ENCODE measurements at regions not wholly inside any gene's neighbourhood (a gene's known extent, or its start where the extent isn't known, plus 50 kb on each side); places are given as distances from the start of the nearest gene placed in this dataset.

- TF ChIP-seq CTCF (conservative IDR thresholded peaks at IDR 0.05; ENCODE audit: low read depth, low read length) = no peak
- TF ChIP-seq EZH2 (IDR thresholded peaks at IDR 0.05; ENCODE audit: low read length, unreplicated experiment) = no peak
- no peak for TF ChIP-seq EZH2phosphoT487 (IDR thresholded peaks at IDR 0.05; ENCODE audit: borderline replicate concordance, low read length)
Measured at GRCh38 chr22:45112136-45112879, 51.4 kb upstream of the NUP50 start.

Measured in PC-3 (cell line).